Neural progenitor cell (in vitro differentiated cells): ENCODE measurements at regions not wholly inside any gene's neighbourhood (a gene's known extent, or its start where the extent isn't known, plus 50 kb on each side); places are given as distances from the start of the nearest gene placed in this dataset.
A peak's percentile ranks its signal among the peaks of the same experiment; 100 is the strongest.

ENCODE experiments used
- DNase-seq: peaks from one replicate; pipeline ENCODE4 v3.0.0-alpha.2; 2016; ENCODE audit warnings: low spot score
- H2AFZ ChIP-seq: fragments of 200-600 bp; sonication (generic); replicated peaks from 2 replicates; pipeline ENCODE4 v1.6.1; 2016; ENCODE audit warnings: antibody characterized with exemption
- H3F3A ChIP-seq: fragments of 200-600 bp; sonication (generic); 2 replicates; pipeline ENCODE4 v1.6.1; 2016; ENCODE audit warnings: antibody characterized with exemption, low read depth
- H3K27ac ChIP-seq: fragments of 200-600 bp; sonication (generic); 2 replicates; pipeline ENCODE4 v1.5.1; 2016; ENCODE audit warnings: mild to moderate bottlenecking
- H3K27me3 ChIP-seq: fragments of 200-600 bp; sonication (generic); 2 replicates; pipeline ENCODE4 v1.6.1; 2016; ENCODE audit warnings: mild to moderate bottlenecking, moderate library complexity
- H3K36me3 ChIP-seq: fragments of 200-600 bp; sonication (generic); 2 replicates; pipeline ENCODE4 v1.5.1; 2016
- H3K4me1 ChIP-seq: fragments of 200-600 bp; sonication (generic); 2 replicates; pipeline ENCODE4 v1.6.1; 2016; ENCODE audit warnings: mixed run types
- H3K4me2 ChIP-seq: fragments of 200-600 bp; sonication (generic); 2 replicates; pipeline ENCODE4 v1.6.1; 2016
- H3K4me3 ChIP-seq: fragments of 200-600 bp; sonication (generic); 2 replicates; pipeline ENCODE4 v1.5.1; 2016
- H3K79me2 ChIP-seq: fragments of 200-600 bp; sonication (generic); 2 replicates; pipeline ENCODE4 v1.6.1; 2016; ENCODE audit warnings: low read depth
- H3K9ac ChIP-seq: fragments of 200-600 bp; sonication (generic); 2 replicates; pipeline ENCODE4 v1.6.1; 2016
- H3K9me3 ChIP-seq: fragments of 200-600 bp; sonication (generic); 2 replicates; pipeline ENCODE4 v1.5.1; 2016; ENCODE audit warnings: low read depth
- H4K20me1 ChIP-seq: fragments of 200-600 bp; sonication (generic); 2 replicates; pipeline ENCODE4 v1.6.1; 2016; ENCODE audit warnings: low read depth
- H3K27ac Mint-ChIP-seq: 3 replicates; pipeline ENCODE4 v1.8.0; 2021; ENCODE audit warnings: mixed read lengths
- H3K27me3 Mint-ChIP-seq: 2 replicates; pipeline ENCODE4 v1.8.0; 2022; ENCODE audit warnings: low read depth, mild to moderate bottlenecking, inconsistent platforms, moderate library complexity, mixed read lengths; ENCODE audit not compliant: insufficient read depth
- H3K36me3 Mint-ChIP-seq: 3 replicates; pipeline ENCODE4 v1.8.0; 2021; ENCODE audit warnings: mixed read lengths
- H3K4me1 Mint-ChIP-seq: 3 replicates; pipeline ENCODE4 v1.8.0; 2021; ENCODE audit warnings: mixed read lengths
- H3K4me3 Mint-ChIP-seq: 3 replicates; pipeline ENCODE4 v1.8.0; 2021; ENCODE audit warnings: mild to moderate bottlenecking, moderate library complexity, mixed read lengths
- H3K9me3 Mint-ChIP-seq: 3 replicates; pipeline ENCODE4 v1.8.0; 2020; ENCODE audit warnings: mixed read lengths
- CTCF ChIP-seq: fragments of 200-600 bp; sonication (generic); IDR thresholded peaks from 2 replicates; pipeline ENCODE4 v1.5.1; 2017; ENCODE audit warnings: antibody characterized with exemption, mild to moderate bottlenecking
- EZH2 ChIP-seq: fragments of 200-600 bp; sonication (generic); IDR thresholded peaks from 2 replicates; pipeline ENCODE4 v1.6.1; 2017; ENCODE audit warnings: antibody characterized with exemption, mild to moderate bottlenecking, moderate library complexity
- EZH2phosphoT487 ChIP-seq: fragments of 200-600 bp; sonication (generic); IDR thresholded peaks from 2 replicates; pipeline ENCODE4 v1.6.1; 2017; ENCODE audit warnings: antibody characterized with exemption

GRCh38 chr2:862731-863466 is 87.8 kb upstream of the SNTG2 start:
- Mint-ChIP-seq H3K36me3 (no peaks in the 10 kb centered on the region), H3K9me3 (no peaks in the 10 kb centered on the region), H3K27me3 (peaks cover 17% of the 10 kb centered on the region), H3K27ac (peak overlapping the region; percentile 53), H3K4me1 (peaks cover 43% of the 10 kb centered on the region), H3K4me3 (no peak overlapping the region)
- H3K9ac ChIP-seq, result no peak overlapping the region
- H3K27ac ChIP-seq, result no peak overlapping the region
- TF ChIP-seq CTCF (no peak), EZH2 (no peak), EZH2phosphoT487 (no peak)
- peaks cover 11% of the 10 kb centered on the region for H3K4me1 ChIP-seq
- DNase-seq, result no peak
- no peaks in the 10 kb centered on the region for H3K9me3 ChIP-seq
- H3F3A ChIP-seq, result no peaks in the 10 kb centered on the region
- no peaks in the 10 kb centered on the region for H3K27me3 ChIP-seq
- H3K36me3 ChIP-seq, result no peaks in the 10 kb centered on the region
- H3K4me2 ChIP-seq, result no peak overlapping the region
- no peak overlapping the region for H3K4me3 ChIP-seq
- H4K20me1 ChIP-seq, result no peaks in the 10 kb centered on the region
- no peak overlapping the region for H2AFZ ChIP-seq
- no peaks in the 10 kb centered on the region for H3K79me2 ChIP-seq

GRCh38 chr2:862355-862687 is 88.3 kb upstream of the SNTG2 start:
- Histone ChIP-seq H3K9ac (no peak overlapping the region), H3K79me2 (no peaks in the 10 kb centered on the region), H3F3A (no peaks in the 10 kb centered on the region), H3K4me2 (no peak overlapping the region), H3K9me3 (no peaks in the 10 kb centered on the region), H4K20me1 (no peaks in the 10 kb centered on the region), H3K4me1 (peaks cover 11% of the 10 kb centered on the region), H3K27ac (no peak overlapping the region), H3K36me3 (no peaks in the 10 kb centered on the region), H2AFZ (peak overlapping the region; percentile 10), H3K4me3 (no peak overlapping the region), H3K27me3 (no peaks in the 10 kb centered on the region)
- Mint-ChIP-seq H3K27me3 (peaks cover 13% of the 10 kb centered on the region), H3K4me3 (no peak overlapping the region), H3K27ac (peak overlapping the region; percentile 57), H3K9me3 (no peaks in the 10 kb centered on the region), H3K4me1 (peaks cover 38% of the 10 kb centered on the region), H3K36me3 (no peaks in the 10 kb centered on the region)
- DNase-seq, result no peak
- TF ChIP-seq EZH2 (no peak), EZH2phosphoT487 (no peak), CTCF (no peak)

GRCh38 chr2:861655-862354 is 88.8 kb upstream of the SNTG2 start:
- H3K4me3 Mint-ChIP-seq, result no peak overlapping the region

More at GRCh38 chr2:861655-862354, 88.8 kb upstream of the SNTG2 start:
- no peak for DNase-seq
- Histone ChIP-seq H3K4me1 (peaks cover 11% of the 10 kb centered on the region), H2AFZ (peak overlapping the region; percentile 10), H3K9ac (no peak overlapping the region), H3K9me3 (no peaks in the 10 kb centered on the region), H3K79me2 (no peaks in the 10 kb centered on the region), H3K36me3 (no peaks in the 10 kb centered on the region), H3K4me2 (no peak overlapping the region), H3K27me3 (no peaks in the 10 kb centered on the region), H3K4me3 (no peak overlapping the region), H3F3A (no peaks in the 10 kb centered on the region), H3K27ac (no peak overlapping the region), H4K20me1 (no peaks in the 10 kb centered on the region)
- peak overlapping the region; percentile 57 for H3K27ac Mint-ChIP-seq
- H3K9me3 Mint-ChIP-seq, result no peaks in the 10 kb centered on the region
- TF ChIP-seq EZH2 (no peak), CTCF (no peak), EZH2phosphoT487 (no peak)
- peaks cover 35% of the 10 kb centered on the region for H3K4me1 Mint-ChIP-seq
- no peaks in the 10 kb centered on the region for H3K36me3 Mint-ChIP-seq
- H3K27me3 Mint-ChIP-seq, result peaks cover 10% of the 10 kb centered on the region
